HG03039 (cell line): ENCODE measurements at regions not wholly inside any gene's neighbourhood (a gene's known extent, or its start where the extent isn't known, plus 50 kb on each side); places are given as distances from the start of the nearest gene placed in this dataset.

ENCODE experiments used
- ATAC-seq: cut with Tn5 transposase; IDR thresholded peaks from one replicate; pipeline ENCODE4 v1.9.1; 2021; ENCODE audit warnings: mild to moderate bottlenecking, moderate library complexity; ENCODE audit not compliant: unreplicated experiment

DNA sequence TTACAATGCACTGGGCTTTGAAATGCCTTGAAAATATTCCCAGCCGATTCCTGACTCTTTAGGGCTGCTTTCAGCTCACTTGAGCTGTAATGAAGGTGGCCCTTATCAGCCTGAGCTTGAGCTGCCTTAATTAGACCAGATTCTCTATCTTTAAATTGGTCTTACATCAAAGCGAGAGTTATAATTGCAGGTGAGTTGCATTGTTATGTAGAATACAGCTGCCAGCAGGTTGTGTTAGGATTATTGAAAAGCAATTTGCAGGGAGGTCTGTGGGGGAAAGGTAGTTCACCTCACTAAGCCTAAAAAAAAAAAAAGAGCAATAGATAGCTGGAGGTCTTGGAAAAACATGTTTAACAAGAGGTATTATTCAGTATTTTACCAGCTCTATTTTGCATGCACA lies 142.2 kb upstream of the HABP2 start:
- ATAC-seq, result no peak

DNA sequence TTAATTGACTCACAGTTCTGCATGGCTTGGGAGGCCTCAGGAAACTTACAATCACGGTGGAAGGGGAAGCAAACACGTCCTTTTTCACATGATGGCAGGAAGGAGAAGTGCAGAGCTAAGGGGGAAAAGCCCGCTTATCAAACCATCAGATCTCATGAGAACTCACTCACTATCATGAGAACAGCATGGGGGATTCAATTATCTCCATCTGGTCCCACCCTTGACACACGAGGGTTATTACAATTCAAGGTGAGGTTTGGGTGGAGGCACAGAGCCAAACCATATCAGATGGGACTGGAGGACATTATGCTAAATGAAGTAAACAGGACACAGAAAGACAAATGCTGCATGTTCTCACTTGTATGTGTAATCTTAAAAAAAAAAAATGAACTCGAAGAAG lies 141.4 kb upstream of the HABP2 start:
- ATAC-seq, result no peak

DNA sequence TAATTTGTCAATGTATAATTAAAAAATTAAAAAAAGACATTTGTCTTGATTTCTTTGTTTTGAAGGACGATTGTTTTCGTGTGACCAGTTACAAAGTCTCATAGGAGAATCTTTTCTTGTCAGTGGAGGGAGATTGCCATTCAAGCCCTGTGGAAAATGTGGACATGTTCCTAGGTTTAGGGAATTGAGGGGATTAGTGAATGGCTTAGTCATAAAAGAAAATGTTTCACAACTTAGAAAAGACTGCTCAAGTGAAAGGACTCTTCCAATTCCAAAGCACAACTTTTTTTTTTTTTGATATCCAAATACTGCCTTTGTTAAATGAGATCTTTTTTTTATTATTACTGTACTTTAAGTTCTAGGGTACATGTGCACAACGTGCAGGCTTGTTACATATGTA lies 140.7 kb upstream of the HABP2 start:
- no peak for ATAC-seq

- no peak for ATAC-seq
Observed at GRCh38 chr10:113414543-113414942, 138.3 kb upstream of the HABP2 start.

- no peak for ATAC-seq
Observed at GRCh38 chr10:113415246-113415645, 137.6 kb upstream of the HABP2 start.

GRCh38 chr10:113420057-113420732 lies 132.7 kb upstream of the HABP2 start:
- no peak for ATAC-seq

DNA sequence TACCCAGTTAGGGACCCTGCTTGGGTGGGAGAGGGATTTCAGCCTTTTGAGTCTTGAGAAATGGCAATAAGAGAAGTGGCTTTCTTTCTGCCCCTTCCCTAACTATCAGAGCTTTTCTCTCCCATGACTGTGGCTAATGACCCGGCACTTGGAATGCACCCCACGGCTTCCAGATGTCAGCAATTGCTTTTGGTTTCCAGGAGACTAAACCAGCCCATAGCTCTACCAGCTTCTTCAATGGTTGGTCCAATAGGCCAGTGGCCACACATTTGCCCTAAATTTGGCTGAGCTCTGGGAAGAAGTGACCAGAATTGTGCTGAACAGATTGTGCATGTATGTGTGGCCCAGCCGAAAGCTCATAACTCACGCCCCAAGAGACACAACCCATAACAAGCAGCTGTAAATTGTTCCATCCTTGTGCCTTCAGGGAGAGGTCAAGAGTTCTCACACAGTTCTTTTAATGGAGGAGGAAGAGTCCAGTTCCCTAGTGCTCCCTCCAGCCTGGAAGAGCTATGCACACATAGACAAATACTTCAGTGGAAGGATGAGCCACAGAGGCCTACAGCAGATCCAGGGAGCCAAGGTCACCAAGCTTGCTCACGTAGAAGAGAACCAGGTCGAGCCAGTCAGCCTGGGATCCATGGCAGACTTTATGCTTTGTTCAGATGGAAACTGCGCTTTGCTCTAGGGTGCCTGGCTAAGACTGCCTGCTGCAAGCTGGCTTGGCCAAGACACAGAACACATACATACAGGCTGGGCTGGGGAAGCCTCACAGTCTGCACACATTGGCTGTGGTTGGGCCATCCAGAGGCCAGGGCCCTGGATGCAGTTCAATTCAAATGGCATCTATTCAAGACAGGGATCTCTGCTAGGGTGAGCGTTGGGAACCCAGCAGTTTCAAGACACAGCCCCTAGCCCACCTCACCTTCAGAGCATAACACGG lies 131.8 kb upstream of the HABP2 start:
- ATAC-seq, result no peak

GRCh38 chr10:113422371-113422770 lies 130.5 kb upstream of the HABP2 start:
- ATAC-seq, result no peak

GRCh38 chr10:113423981-113424721 lies 128.7 kb upstream of the HABP2 start:
- ATAC-seq, result no peak

DNA sequence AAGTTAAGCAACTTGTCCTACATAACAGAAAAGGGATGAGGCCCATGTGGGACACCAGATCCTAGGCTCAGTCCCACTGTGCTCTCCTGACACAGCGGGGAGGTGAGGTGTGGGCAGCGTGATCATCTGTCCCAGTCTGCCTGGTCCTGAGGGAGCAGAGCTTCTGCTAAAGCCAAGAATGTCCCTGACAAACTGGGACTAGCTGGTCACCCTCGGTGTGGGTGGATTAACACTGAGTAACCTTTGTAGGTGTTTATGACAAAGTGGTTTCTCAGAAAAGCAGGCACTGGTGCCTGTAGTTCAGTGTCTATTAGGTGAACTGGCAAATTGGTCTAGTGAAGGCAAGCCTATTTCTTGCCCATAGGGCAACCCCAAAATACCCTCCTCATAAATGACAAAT lies 127.8 kb upstream of the HABP2 start:
- no peak for ATAC-seq

GRCh38 chr10:113425541-113425951 lies 127.3 kb upstream of the HABP2 start:
- no peak for ATAC-seq

GRCh38 chr10:113426181-113426877 lies 126.5 kb upstream of the HABP2 start:
- ATAC-seq, result no peak

GRCh38 chr10:113427236-113427735 lies 125.6 kb upstream of the HABP2 start:
- no peak for ATAC-seq

GRCh38 chr10:113427811-113428558 lies 124.9 kb upstream of the HABP2 start:
- no peak for ATAC-seq

GRCh38 chr10:113430634-113431397 lies 122.0 kb upstream of the HABP2 start:
- ATAC-seq, result no peak

DNA sequence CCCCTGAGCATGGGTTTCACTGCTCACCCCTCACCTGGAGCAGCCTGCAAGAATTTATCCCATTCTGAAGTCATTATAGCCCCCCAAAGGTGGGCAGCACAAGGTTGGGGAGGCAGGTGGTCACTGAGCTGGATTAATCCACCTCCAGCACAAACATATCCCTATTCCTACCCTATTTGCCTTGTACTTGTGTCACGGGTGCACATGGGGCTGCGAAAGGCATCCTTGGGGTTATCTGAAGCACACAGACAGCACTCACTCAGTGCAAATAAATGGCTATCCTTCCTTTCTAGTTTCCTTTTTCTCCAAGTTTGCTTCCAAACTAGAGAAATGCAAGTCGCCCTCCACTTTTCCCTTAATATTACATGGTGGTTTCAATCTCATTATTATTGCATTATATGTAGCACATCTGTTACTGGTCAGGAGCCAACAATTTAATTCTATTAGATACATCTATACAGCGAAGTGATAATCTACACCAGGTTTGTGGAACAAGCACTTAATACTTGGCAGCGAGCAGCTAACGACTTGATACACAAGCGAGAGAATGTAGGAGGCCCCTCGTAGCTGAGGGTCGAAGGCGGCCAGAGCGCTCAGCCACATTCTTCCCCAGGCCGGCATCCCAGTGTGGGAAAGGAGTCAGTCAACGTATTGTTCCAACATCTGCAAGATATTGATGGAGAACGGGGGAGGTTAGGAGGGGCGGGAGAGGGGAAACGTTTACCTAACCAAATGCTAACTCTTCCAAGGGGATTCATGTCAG lies 121.3 kb upstream of the HABP2 start:
- no peak for ATAC-seq

GRCh38 chr10:113433711-113434110 lies 119.1 kb upstream of the HABP2 start:
- no peak for ATAC-seq

DNA sequence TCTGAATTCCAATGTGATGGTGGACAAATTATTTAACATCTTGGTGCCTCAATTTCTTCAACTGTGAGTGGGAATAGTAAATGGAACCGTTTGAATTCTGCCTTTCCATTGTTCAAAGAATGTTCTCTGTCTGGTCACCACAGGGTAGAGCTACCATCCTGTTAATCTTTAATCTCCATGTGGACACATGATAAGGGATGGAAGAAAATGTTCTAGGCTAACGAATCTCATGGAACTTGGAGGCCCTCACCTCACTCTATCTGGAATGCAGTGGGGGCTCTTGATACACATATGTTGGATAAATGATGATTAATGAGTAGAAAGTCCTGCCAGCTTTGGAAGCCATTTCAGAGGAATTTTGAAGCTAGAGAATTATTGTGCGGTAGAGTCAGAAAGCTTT lies 118.5 kb upstream of the HABP2 start:
- ATAC-seq, result no peak

DNA sequence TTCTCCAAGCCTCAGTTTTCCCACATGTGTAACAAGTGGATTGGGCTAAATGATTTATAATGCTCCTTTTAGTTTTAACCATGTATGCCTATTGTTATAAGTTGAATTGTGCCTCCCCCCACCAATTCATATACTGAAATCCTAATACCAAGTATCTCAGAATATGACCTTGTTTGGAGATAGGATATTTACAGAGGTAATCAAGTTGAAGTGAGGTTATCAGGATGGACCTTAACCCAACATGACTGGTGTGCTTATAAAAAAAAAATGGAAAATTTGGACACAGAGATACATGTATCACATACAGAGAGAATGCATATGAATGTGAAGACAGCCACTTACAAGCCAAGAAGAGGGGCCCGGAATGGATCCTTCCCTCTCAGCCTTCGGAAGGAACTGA lies 117.9 kb upstream of the HABP2 start:
- no peak for ATAC-seq
